GM19351 (cell line): ENCODE measurements at regions not wholly inside any gene's neighbourhood (a gene's known extent, or its start where the extent isn't known, plus 50 kb on each side); places are given as distances from the start of the nearest gene placed in this dataset.

Experiments used
- ATAC-seq: cut with Tn5 transposase; IDR thresholded peaks from one replicate; pipeline ENCODE4 v1.9.1; 2021; ENCODE audit warnings: mild to moderate bottlenecking, moderate library complexity; ENCODE audit not compliant: unreplicated experiment

DNA sequence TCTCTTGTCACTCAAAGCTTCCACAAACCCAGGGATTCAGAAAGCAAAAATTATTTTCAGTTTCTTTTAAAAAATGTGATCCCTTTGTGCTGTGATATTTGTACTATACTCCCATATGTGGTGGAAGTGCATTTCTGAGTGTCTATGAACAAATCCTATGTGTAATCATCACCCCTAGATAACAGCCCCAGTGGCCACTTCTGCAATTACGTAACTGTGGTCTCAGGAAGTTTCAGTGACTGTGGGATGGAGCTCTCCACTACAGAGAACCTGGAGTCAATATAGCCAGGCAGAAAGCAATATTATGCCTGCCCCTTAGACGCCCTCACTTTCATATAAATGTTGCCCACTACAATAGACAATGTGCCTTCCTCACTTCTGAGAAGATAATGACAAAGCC, 1101.7 kb upstream of the GHITM start:
- ATAC-seq, result no peak

DNA sequence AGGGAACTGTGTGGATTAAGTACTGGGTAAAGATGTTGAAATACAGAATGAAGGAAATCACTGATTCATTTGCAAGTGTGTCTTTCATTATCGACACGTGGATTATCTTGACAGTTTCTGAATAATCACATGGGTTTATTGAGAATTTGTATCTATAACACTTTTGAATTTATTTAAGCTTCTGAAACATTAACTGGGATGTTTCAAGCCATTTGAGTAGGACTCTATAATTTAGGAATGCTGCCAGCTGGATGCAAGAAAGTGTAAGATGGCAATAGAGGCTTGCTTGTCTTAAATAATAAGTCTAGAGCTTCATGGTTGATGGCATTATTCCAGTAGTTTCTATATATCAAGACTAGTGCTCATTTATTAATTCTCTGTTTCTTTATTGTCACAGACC, 1100.7 kb upstream of the GHITM start:
- no peak for ATAC-seq

- ATAC-seq, result no peak
These were observed 1093.6 kb upstream of the GHITM start for GRCh38 chr10:83045731-83046130.

GRCh38 chr10:83050815-83051214, 1088.5 kb upstream of the GHITM start:
- no peak for ATAC-seq

DNA sequence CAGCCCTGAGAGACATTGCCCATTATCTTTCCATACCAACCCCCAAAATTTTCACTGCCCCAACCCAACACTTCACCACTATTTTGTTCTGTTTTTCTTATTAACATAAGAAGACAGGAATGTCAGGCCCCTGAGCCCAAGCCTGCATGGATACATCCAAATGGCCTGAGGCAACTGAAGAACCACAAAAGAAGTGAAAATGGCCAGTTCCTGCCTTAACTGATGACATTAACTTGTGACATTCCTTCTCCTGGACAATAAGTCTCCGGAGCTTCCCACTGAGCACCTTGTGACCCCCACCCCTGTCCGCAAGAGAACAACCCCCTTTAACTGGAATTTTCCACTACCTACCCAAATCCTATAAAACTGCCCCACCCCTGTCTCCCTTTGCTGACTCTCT, 1076.4 kb upstream of the GHITM start:
- ATAC-seq, result no peak

GRCh38 chr10:83073472-83073871, 1065.8 kb upstream of the GHITM start:
- ATAC-seq, result no peak

DNA sequence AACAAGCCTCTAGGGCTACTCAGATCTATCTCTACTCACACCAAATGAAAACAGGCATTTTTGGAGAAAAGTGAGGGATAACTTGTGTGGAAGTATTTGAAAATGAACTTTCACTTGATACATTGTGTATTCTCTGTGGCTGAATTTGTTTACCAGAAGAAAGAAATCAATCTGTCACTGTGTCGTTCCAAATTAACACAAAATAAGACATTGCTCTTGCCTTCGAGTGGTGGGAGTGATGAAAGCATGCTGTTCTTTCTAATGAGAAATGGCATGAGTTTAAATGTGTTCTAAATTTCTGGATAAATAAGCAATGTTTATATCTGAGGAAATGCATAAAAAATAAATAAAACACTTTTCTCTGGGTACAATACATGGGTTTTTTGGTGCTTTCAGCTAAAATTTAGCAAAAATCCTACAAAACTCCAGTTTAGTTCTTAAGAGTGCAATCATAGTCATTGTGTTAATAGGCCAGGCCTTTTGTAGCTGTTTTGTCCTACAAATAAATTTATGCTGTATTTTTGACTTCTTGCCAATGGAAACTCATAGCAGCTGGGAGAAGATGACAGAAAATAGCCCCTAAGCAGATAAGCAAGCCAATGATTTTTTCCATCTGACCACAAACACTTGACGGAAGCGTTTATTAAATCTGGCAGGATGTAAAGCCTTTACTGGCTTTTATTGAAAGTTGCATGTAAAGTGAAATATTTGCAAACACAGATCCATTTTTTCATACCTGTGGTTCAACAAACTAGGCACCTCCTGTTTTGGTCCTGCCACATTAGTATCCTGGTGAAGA, 1064.1 kb upstream of the GHITM start:
- ATAC-seq, result no peak

GRCh38 chr10:83075815-83076355, 1063.4 kb upstream of the GHITM start:
- ATAC-seq, result no peak

GRCh38 chr10:83076443-83076842, 1062.9 kb upstream of the GHITM start:
- ATAC-seq, result no peak

- ATAC-seq, result no peak
These were observed 1061.1 kb upstream of the GHITM start for GRCh38 chr10:83078160-83078559.

GRCh38 chr10:83078645-83079044, 1060.7 kb upstream of the GHITM start:
- ATAC-seq, result no peak

DNA sequence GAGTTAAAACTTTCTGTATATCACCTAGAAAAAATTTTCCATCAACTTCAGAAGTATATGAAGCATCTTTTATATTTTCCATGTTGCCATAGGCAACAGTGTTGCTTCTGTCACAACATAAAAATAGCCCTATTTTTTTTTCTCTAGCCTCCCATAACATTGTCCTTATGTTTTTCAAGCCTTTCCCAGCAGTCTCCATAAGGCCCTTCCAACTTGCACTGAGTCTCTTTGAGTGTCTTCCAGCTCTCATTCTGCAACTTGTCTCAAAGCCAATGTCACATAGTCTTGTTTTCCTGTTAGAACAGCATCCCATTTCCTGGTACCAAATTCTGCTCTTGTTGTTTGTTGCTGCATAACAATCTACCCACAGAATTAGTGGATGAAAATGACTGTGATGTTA, 1055.5 kb upstream of the GHITM start:
- no peak for ATAC-seq

- ATAC-seq, result no peak
These were observed 1050.0 kb upstream of the GHITM start for GRCh38 chr10:83089335-83089734.

- no peak for ATAC-seq
These were observed 1034.7 kb upstream of the GHITM start for GRCh38 chr10:83104616-83105015.

GRCh38 chr10:83108565-83109333, 1030.6 kb upstream of the GHITM start:
- ATAC-seq, result no peak

- ATAC-seq, result no peak
These were observed 1020.0 kb upstream of the GHITM start for GRCh38 chr10:83119346-83119745.

DNA sequence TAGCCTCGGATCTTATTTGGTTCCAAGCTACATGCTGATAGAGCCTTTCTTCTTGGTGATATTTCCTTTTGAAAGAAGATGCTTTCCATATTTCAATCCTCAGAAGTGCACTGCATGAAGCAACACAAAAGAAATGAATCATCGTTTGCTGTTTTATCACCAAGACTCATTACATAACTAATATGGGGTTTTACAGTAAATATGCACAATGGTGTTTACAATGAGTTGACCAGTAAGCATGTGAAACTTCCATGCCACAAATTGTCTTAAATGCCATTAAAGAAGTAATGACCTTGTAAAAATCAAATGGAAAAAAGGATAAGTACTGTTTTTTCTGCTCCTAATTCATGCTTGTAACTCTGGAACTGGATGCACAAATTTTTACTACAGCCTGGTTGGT, 1017.0 kb upstream of the GHITM start:
- ATAC-seq, result no peak

DNA sequence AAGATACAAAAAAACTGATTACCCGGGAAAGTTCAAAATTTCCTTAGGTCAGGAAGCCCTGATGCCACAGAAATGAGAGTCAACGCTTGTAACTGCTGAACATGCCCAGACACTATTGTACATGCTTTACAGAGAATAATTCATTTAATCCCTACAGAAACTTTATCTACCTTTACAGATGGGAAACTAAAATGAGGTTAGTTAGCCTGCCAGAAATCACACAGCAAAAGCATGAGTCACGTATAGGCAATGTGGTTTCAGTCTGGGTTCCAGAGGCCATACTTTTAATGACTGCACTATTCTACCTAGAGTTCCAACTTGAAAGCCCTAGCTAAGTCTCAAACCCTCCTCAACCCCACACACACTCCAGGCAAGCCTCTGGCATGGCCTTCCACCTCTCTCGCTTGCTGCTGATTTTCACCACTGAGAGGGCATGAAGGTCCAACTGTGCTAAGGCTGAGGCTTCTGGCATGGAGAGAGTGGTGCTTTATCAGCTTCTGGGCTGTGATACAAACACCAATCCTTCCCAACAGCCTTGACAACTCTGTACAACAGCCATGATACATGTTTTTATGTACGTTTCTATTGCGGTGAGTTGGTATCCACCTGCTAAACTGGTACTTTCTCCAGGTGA, 1011.2 kb upstream of the GHITM start:
- ATAC-seq, result no peak

GRCh38 chr10:83140811-83141210, 998.5 kb upstream of the GHITM start:
- no peak for ATAC-seq

DNA sequence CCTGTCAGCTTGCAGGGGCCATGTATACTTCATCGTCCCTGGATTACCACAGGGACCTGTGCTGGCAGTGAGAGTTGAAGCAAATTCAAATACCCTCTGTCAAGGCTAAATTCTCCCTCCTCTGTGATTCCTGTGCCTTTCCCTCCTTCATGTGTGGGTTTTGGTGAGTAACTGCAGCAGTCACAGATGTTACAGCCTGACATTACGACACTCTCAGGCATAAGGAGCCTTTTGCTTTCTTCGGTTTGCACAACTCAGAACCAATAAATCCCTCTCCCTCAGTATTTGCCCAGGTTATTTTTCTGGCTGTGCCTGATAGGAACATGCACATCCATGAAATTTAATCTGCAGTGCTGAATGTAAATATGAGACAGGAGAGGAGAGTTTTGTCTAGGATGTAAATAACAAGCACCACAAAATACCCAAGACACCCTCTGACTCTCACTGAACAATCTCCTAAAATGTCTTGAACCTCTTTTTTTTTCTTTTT, 997.2 kb upstream of the GHITM start:
- ATAC-seq, result no peak

DNA sequence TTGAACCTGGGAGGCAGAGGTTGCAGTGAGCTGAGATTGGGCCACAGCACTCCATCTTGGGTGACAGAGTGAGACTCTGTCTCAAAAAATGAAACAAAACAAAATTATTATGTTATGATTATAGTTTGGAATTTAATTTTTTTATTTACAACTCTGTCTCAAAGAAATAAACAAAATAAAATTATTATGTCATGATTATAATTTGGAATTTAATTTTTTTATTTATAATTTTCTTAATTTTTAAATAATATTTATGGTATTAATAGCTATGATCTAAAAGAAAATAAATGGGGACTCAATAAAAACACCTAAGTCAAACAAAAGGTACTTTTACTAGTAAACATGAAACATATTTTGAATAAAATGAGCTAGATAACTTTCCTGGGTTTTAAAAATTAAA, 994.8 kb upstream of the GHITM start:
- no peak for ATAC-seq
